ENCODE measurements at regions not wholly inside any gene's neighbourhood (a gene's known extent, or its start where the extent isn't known, plus 50 kb on each side); places are given as distances from the start of the nearest gene placed in this dataset.

GRCh38 chr11:92707173-92707619 lies 262.3 kb upstream of the MTNR1B start:
- DNase-seq, result peak in 1 of 2 donors; percentile 42
- TF ChIP-seq EP300 (IDR thresholded peaks at IDR 0.05), result no peak
- TF ChIP-seq POLR2A (IDR thresholded peaks at IDR 0.05), result no peak
- no peak for TF ChIP-seq CTCF (IDR thresholded peaks at IDR 0.05)
- no peak for TF ChIP-seq POLR2AphosphoS5 (IDR thresholded peaks at IDR 0.05)
- no peak overlapping the region for H3K27ac ChIP-seq
- no peak overlapping the region for H3K4me3 ChIP-seq
- H3K36me3 ChIP-seq, result no peaks in the 10 kb centered on the region
- H3K27me3 ChIP-seq, result no peaks in the 10 kb centered on the region
- 57 to 72% (median 60%) methylated on average over 3 of the region's 3 CpGs for WGBS, 5 donors
- H3K9me3 ChIP-seq, result no peaks in the 10 kb centered on the region
- H3K4me1 ChIP-seq, result peaks cover 0 to 14% (median under 1%) of the 10 kb centered on the region in 4 donors
- intact Hi-C loops (cut with DNase I; ENCODE audit: low total_unique reads), result no loop called here

- Histone ChIP-seq H3K27me3 (no peaks in the 10 kb centered on the region), H3K4me3 (no peak overlapping the region), H3K36me3 (no peaks in the 10 kb centered on the region), H3K27ac (no peak overlapping the region), H3K9me3 (no peaks in the 10 kb centered on the region), H3K4me1 (peaks cover 0 to 16% (median 2%) of the 10 kb centered on the region in 4 donors)
- no peak for TF ChIP-seq EP300 (IDR thresholded peaks at IDR 0.05)
- no peak for TF ChIP-seq POLR2A (IDR thresholded peaks at IDR 0.05)
- TF ChIP-seq CTCF (IDR thresholded peaks at IDR 0.05), result no peak
- 29 to 85% (median 67%) methylated on average over 1 of the region's 1 CpG for WGBS, 5 donors
- peak in 1 of 2 donors; percentile 23 for DNase-seq
- intact Hi-C loops (cut with DNase I; ENCODE audit: low total_unique reads), result no loop called here
Observed at GRCh38 chr11:92707665-92708064, 261.8 kb upstream of the MTNR1B start.

- Histone ChIP-seq H3K4me1 (peaks cover 0 to 22% (median 4%) of the 10 kb centered on the region in 4 donors), H3K9me3 (no peaks in the 10 kb centered on the region), H3K4me3 (no peak overlapping the region), H3K27me3 (no peaks in the 10 kb centered on the region), H3K36me3 (no peaks in the 10 kb centered on the region), H3K27ac (no peak overlapping the region)
- DNase-seq, result no peak
- 77 to 91% (median 88%) methylated on average over 4 of the region's 4 CpGs for WGBS, 5 donors
- intact Hi-C loops (cut with DNase I; ENCODE audit: low total_unique reads), result no loop called here
- no peak for TF ChIP-seq POLR2AphosphoS5 (IDR thresholded peaks at IDR 0.05)
- TF ChIP-seq POLR2A (IDR thresholded peaks at IDR 0.05), result no peak
Observed at GRCh38 chr11:92709329-92709728, 260.1 kb upstream of the MTNR1B start.

- peaks cover 0 to 21% (median 4%) of the 10 kb centered on the region in 4 donors for H3K4me1 ChIP-seq
- no peaks in the 10 kb centered on the region for H3K36me3 ChIP-seq
- intact Hi-C loops (cut with DNase I; ENCODE audit: low total_unique reads), result no loop called here
- H3K4me3 ChIP-seq, result no peak overlapping the region
- H3K27ac ChIP-seq, result no peak overlapping the region
- no peaks in the 10 kb centered on the region for H3K27me3 ChIP-seq
- peak in 1 of 2 donors; percentile 39 for DNase-seq
- TF ChIP-seq POLR2AphosphoS5 (IDR thresholded peaks at IDR 0.05), result no peak
- TF ChIP-seq CTCF (IDR thresholded peaks at IDR 0.05), result no peak
- no peak for TF ChIP-seq POLR2A (IDR thresholded peaks at IDR 0.05)
- TF ChIP-seq EP300 (IDR thresholded peaks at IDR 0.05), result no peak
- H3K9me3 ChIP-seq, result no peaks in the 10 kb centered on the region
- WGBS, 5 donors, result 66 to 93% (median 85%) methylated on average over 4 of the region's 4 CpGs
Observed at GRCh38 chr11:92711926-92712325, 257.5 kb upstream of the MTNR1B start.

- Histone ChIP-seq H3K36me3 (no peaks in the 10 kb centered on the region), H3K27ac (no peak overlapping the region), H3K4me1 (peaks cover 0 to 8% (median 4%) of the 10 kb centered on the region in 4 donors), H3K9me3 (no peaks in the 10 kb centered on the region), H3K27me3 (no peaks in the 10 kb centered on the region), H3K4me3 (no peak overlapping the region)
- no peak for TF ChIP-seq CTCF (IDR thresholded peaks at IDR 0.05)
- TF ChIP-seq POLR2AphosphoS5 (IDR thresholded peaks at IDR 0.05), result no peak
- no peak for TF ChIP-seq EP300 (IDR thresholded peaks at IDR 0.05)
- TF ChIP-seq POLR2A (IDR thresholded peaks at IDR 0.05), result no peak
- DNase-seq, result no peak
- 71 to 75% (median 74%) methylated on average over 1 of the region's 1 CpG for WGBS, 5 donors
- intact Hi-C loops (cut with DNase I; ENCODE audit: low total_unique reads), result no loop called here
Observed at GRCh38 chr11:92714111-92714510, 255.3 kb upstream of the MTNR1B start.

Data from stomach (tissue), 8 donors.